ENCODE measurements at regions not wholly inside any gene's neighbourhood (a gene's known extent, or its start where the extent isn't known, plus 50 kb on each side); places are given as distances from the start of the nearest gene placed in this dataset.

- TF ChIP-seq CTCF (conservative IDR thresholded peaks at IDR 0.05; ENCODE audit: low read depth, low read length): no peak
- TF ChIP-seq EZH2 (IDR thresholded peaks at IDR 0.05; ENCODE audit: low read length, unreplicated experiment): no peak
- no peak for TF ChIP-seq EZH2phosphoT487 (IDR thresholded peaks at IDR 0.05; ENCODE audit: borderline replicate concordance, low read length)
Measured at GRCh38 chr1:116261227-116261626, 111.8 kb upstream of the ATP1A1 start.

All from PC-3 (cell line).